ENCODE measurements at regions not wholly inside any gene's neighbourhood (a gene's known extent, or its start where the extent isn't known, plus 50 kb on each side); places are given as distances from the start of the nearest gene placed in this dataset.

GRCh38 chr10:123402656-123403055 lies 248.5 kb downstream of the BUB3 start:
- TF ChIP-seq ZNF384 (IDR thresholded peaks at IDR 0.05) (no peak), L3MBTL2 (conservative IDR thresholded peaks at IDR 0.05) (no peak), ARNT (IDR thresholded peaks at IDR 0.05) (no peak), FOXA1 (IDR thresholded peaks at IDR 0.05) (no peak), ELF4 (IDR thresholded peaks at IDR 0.05) (no peak), HDGF (IDR thresholded peaks at IDR 0.05; ENCODE audit: borderline replicate concordance) (no peak), SUZ12 (IDR thresholded peaks at IDR 0.05) (no peak)

Measured in HEK293T (cell line).